ENCODE measurements at regions not wholly inside any gene's neighbourhood (a gene's known extent, or its start where the extent isn't known, plus 50 kb on each side); places are given as distances from the start of the nearest gene placed in this dataset.

- intact Hi-C loops (cut with micrococcal nuclease; ENCODE audit: unreplicated experiment) (no loop called here), in situ Hi-C loops (cut with HindIII; ENCODE audit: low pct_unique_long_range_greater_than_20kb, low sequenced_read_pairs) (no loop called here)
- Histone ChIP-seq H3K4me3 (ENCODE audit: low read depth in 2 of 2, low read length in 2 of 2) (no peak overlapping the region), H3K27ac (ENCODE audit: low read length) (no peak overlapping the region), H3K4me1 (ENCODE audit: control insufficient read depth, insufficient read depth, low read length) (peaks cover 4% of the 10 kb centered on the region; the same call in 1 of the 2 replicates), H3K36me3 (ENCODE audit: control insufficient read depth, insufficient read depth, low read length) (peaks cover 8% of the 10 kb centered on the region), H3K27me3 (ENCODE audit: control insufficient read depth, insufficient read depth, low read length) (no peaks in the 10 kb centered on the region), H3K9me3 (ENCODE audit: control insufficient read depth, insufficient read depth, low read depth, low read length) (no peaks in the 10 kb centered on the region)
- DNase-seq (ENCODE audit: low read depth, low spot score) (no peak), ATAC-seq (no peak)
- CTCF ChIA-PET: no interaction called here
- BruUV-seq (replicated peaks): no TSS peak
- POLR2A ChIA-PET: no interaction called here
- TF ChIP-seq SIN3A (IDR thresholded peaks at IDR 0.05; ENCODE audit: borderline replicate concordance, insufficient read depth, low read depth, low read length) (no peak), REST (IDR thresholded peaks at IDR 0.05; ENCODE audit: insufficient read depth in 1 of 2, low read depth in 2 of 2, low read length in 1 of 2) (no peak), CTCF (IDR thresholded peaks at IDR 0.05) (no peak), TCF7L2 (IDR thresholded peaks at IDR 0.05; ENCODE audit: low read depth, low read length) (no peak), POLR2AphosphoS5 (IDR thresholded peaks at IDR 0.05; ENCODE audit: low read depth, low read length) (no peak)
Measured at GRCh38 chr12:124460771-124461170, 106.6 kb downstream of the NCOR2 start.

GRCh38 chr12:124459852-124460645 lies 107.4 kb downstream of the NCOR2 start:
- in situ Hi-C loops (cut with HindIII; ENCODE audit: low pct_unique_long_range_greater_than_20kb, low sequenced_read_pairs): no loop called here
- ChIA-PET POLR2A (no interaction called here), CTCF (no interaction called here)
- TF ChIP-seq POLR2AphosphoS5 (IDR thresholded peaks at IDR 0.05; ENCODE audit: low read depth, low read length) (no peak), TCF7L2 (IDR thresholded peaks at IDR 0.05; ENCODE audit: low read depth, low read length) (no peak), CTCF (IDR thresholded peaks at IDR 0.05) (no peak), SIN3A (IDR thresholded peaks at IDR 0.05; ENCODE audit: borderline replicate concordance, insufficient read depth, low read depth, low read length) (no peak), REST (IDR thresholded peaks at IDR 0.05; ENCODE audit: insufficient read depth in 1 of 2, low read depth in 2 of 2, low read length in 1 of 2) (no peak)
- Histone ChIP-seq H3K4me3 (ENCODE audit: low read depth in 2 of 2, low read length in 2 of 2) (no peak overlapping the region), H3K27ac (ENCODE audit: low read length) (no peak overlapping the region), H3K36me3 (ENCODE audit: control insufficient read depth, insufficient read depth, low read length) (peaks cover 4% of the 10 kb centered on the region), H3K9me3 (ENCODE audit: control insufficient read depth, insufficient read depth, low read depth, low read length) (no peaks in the 10 kb centered on the region), H3K4me1 (ENCODE audit: control insufficient read depth, insufficient read depth, low read length) (peaks cover 4% of the 10 kb centered on the region; the same call in 1 of the 2 replicates), H3K27me3 (ENCODE audit: control insufficient read depth, insufficient read depth, low read length) (no peaks in the 10 kb centered on the region)
- BruUV-seq (replicated peaks): no TSS peak
- intact Hi-C loops (cut with micrococcal nuclease; ENCODE audit: unreplicated experiment): no loop called here
- ATAC-seq: no peak
- DNase-seq (ENCODE audit: low read depth, low spot score): no peak

Data from Panc1 (cell line).